LNCaP clone FGC (cell line): ENCODE measurements at regions not wholly inside any gene's neighbourhood (a gene's known extent, or its start where the extent isn't known, plus 50 kb on each side); places are given as distances from the start of the nearest gene placed in this dataset.
A peak's percentile ranks its signal among the peaks of the same experiment; 100 is the strongest.

Source experiments
- DNase-seq: peaks from one replicate; pipeline ENCODE4 v3.0.0-alpha.2; 2011; ENCODE audit warnings: low read depth
- H3K4me3 ChIP-seq: 2 replicates; pipeline ENCODE4 v1.5.1; 2011; ENCODE audit warnings: mild to moderate bottlenecking, low read depth, low read length, control low read depth
- TF ChIP-seq, protein P1 (sequence below): IDR thresholded peaks from 2 replicates; pipeline ENCODE4 v1.5.1; 2012; ENCODE audit warnings: mild to moderate bottlenecking; ENCODE audit not compliant: control insufficient read depth, insufficient read depth; ENCODE audit errors: extremely low read depth

DNA sequence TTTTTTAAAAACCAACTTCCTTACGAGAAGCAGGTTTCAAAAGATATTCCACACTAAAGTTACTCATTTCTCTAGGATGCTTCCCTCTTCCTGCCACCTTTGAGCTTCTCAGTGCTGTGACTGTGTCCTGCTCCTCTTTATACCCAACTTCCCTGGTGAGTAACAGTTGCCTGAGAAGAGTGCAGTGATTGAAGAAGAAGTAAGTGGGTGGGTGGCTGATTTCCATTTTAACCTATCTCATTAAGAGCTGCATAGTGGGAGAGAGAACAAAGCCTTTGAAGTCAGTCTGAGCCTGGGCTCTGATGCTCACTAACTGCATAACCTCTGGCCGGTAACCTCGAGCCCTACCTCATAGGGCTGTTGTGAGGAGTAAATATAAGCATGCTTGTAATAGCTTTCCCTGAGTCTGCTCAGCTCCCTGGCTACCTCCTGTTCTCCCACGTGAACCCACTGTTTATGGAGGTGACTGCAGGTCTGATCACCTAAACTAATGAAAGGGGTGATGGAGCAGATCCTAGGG lies 977.3 kb downstream of the UQCRFS1 start:
- TF ChIP-seq, protein P1, sequence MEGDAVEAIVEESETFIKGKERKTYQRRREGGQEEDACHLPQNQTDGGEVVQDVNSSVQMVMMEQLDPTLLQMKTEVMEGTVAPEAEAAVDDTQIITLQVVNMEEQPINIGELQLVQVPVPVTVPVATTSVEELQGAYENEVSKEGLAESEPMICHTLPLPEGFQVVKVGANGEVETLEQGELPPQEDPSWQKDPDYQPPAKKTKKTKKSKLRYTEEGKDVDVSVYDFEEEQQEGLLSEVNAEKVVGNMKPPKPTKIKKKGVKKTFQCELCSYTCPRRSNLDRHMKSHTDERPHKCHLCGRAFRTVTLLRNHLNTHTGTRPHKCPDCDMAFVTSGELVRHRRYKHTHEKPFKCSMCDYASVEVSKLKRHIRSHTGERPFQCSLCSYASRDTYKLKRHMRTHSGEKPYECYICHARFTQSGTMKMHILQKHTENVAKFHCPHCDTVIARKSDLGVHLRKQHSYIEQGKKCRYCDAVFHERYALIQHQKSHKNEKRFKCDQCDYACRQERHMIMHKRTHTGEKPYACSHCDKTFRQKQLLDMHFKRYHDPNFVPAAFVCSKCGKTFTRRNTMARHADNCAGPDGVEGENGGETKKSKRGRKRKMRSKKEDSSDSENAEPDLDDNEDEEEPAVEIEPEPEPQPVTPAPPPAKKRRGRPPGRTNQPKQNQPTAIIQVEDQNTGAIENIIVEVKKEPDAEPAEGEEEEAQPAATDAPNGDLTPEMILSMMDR: no peak
- H3K4me3 ChIP-seq: no peak overlapping the region
- DNase-seq: no peak

DNA sequence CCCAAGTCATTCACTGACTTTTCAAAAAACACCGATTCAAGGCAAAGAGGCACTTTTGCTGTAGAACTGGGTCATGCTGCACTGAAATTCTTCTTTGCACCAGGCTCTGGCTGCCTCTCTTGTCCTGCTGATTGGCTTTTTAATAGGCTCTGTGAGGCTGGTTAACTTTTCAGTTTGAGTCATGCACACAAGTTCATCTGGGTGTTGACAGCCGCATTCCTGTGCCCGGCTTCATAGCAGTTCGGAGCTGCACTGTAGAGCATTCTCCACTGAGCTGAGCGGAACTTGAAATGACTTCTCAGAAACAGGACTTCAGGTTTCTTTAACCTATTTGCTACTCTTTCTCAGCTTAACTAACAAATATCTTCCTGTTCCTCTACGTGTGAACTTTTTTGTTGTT lies 978.3 kb downstream of the UQCRFS1 start:
- no peak for DNase-seq

DNA sequence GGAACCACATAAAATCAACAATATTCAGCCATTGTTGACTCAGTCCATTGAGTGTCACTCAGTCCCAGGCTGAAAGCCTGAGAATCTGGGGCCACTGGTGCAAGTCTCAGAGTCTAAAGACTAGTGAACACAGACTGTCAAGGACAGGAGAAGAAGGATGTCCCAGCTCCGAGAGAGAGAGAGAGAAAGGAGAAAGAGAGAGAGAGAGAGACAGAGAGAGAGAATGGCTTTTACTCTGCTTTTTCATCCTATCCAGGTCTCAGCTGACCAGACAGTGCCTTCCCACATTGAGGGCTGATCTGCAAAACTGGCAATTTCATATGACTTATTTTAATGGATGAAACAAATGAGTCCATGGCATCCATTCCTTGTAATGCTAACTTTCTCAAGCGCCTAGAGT lies 984.1 kb downstream of the UQCRFS1 start:
- no peak overlapping the region for H3K4me3 ChIP-seq
- TF ChIP-seq, protein P1: no peak
- no peak for DNase-seq

More for the DNA sequence above, 978.3 kb downstream of the UQCRFS1 start:
- TF ChIP-seq, protein P1: no peak
- H3K4me3 ChIP-seq: no peak overlapping the region

DNA sequence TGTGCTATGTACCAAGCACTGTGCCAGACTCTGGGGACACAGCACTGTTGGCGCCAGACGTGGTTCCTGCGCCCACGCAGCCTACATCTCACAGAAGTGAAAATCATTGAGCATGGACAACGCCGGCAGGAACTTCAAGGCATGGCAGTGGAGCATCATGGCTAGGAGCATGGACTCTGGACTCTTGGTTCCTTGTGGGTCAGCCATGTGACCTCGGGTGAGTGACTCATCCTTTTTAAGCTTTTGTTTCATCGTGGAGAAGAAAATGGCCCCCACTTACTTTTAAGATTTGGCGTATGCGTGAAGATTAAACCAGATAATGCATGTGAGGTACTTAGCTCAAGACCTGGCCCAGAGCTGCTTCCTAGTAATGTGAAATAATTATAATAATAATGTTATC lies 988.5 kb downstream of the UQCRFS1 start:
- TF ChIP-seq, protein P1: no peak
- H3K4me3 ChIP-seq: no peak overlapping the region
- no peak for DNase-seq

DNA sequence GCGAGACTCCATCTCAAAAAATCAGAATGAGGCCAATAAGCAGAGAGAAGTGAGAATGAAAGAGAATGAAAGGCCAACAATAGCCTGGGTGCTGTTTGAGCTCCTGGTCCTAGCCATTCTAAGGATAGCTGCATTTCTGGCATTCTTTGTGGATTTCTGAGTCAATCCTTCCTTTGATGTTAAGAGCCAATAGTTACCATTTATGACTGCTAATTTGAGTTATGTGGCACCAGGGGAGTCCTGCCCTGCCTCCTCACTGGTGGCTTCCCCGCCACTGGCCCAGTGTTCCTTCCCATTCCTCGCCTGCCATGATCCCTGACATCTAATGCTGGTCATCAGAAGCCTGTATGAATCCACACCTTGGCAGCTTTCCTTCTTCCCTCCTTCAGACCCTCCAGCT lies 991.2 kb downstream of the UQCRFS1 start:
- TF ChIP-seq, protein P1: no peak
- no peak for DNase-seq
- no peak overlapping the region for H3K4me3 ChIP-seq

DNA sequence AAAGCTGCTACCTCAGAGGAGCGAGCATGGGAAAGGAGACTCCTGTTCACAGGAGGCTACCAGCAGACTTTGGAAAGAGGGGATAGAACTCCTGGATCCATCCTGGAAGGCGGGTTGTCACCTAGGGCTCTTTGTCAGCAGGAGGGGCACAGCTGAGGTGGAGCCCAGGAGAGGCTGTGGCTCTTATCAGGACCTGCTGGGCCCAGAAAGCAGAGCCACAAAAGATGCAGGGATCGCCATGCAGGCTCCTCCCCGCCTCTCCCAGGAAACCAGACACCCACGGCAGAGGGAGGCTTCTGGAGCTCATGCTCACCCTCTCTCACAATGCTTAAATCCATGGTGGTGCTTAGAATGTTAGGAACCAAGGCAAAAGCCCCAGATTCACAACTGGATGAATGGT lies 994.2 kb downstream of the UQCRFS1 start:
- DNase-seq: no peak
- H3K4me3 ChIP-seq: no peak overlapping the region
- TF ChIP-seq, protein P1: no peak

DNA sequence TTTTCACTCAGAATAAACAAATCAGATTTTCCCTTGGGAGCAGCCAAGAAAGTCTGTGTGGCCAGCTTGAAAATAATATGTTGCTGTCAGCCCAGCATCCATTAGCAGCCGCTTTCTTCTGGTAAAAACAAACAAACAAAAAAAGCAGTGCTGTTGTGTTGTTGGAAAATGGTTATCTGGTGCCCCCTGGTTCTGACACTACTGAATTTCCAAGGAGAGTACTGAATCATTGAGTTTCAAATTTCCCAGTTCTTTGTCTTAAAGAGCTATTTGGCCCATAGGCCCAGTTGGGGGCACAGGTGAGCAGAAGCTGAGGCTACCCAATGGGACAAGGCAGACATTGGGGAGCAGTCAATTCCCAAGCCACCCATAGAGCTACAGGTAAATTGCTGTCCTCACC lies 995.9 kb downstream of the UQCRFS1 start:
- DNase-seq: no peak
- no peak overlapping the region for H3K4me3 ChIP-seq
- TF ChIP-seq, protein P1: peak; percentile 50
